ENCODE measurements at regions not wholly inside any gene's neighbourhood (a gene's known extent, or its start where the extent isn't known, plus 50 kb on each side); places are given as distances from the start of the nearest gene placed in this dataset.
"Not testable (repeated sequence)": the region's sequence is repeated elsewhere in the genome, so short reads cannot be mapped to it uniquely, and the experiment has no call there.

GRCh38 chr12:47408171-47408871 lies 297.5 kb downstream of the RPAP3 start:
- DNase-seq, result no peak

- no peak for DNase-seq
These were observed 298.2 kb downstream of the RPAP3 start for GRCh38 chr12:47407463-47408129.

- no peak for DNase-seq
These were observed 302.1 kb downstream of the RPAP3 start for GRCh38 chr12:47403681-47404080.

- not testable (repeated sequence) for DNase-seq
These were observed 304.6 kb downstream of the RPAP3 start for GRCh38 chr12:47401196-47401595.

GRCh38 chr12:47400266-47400665 lies 305.6 kb downstream of the RPAP3 start:
- peak; percentile 54 for DNase-seq

- peak; percentile 68 for DNase-seq
These were observed 308.1 kb downstream of the RPAP3 start for GRCh38 chr12:47397664-47398281.

- DNase-seq, result no peak
These were observed 308.7 kb downstream of the RPAP3 start for GRCh38 chr12:47396902-47397663.

GRCh38 chr12:47394070-47394469 lies 311.8 kb downstream of the RPAP3 start:
- peak; percentile 26 for DNase-seq

- DNase-seq, result no peak
These were observed 312.4 kb downstream of the RPAP3 start for GRCh38 chr12:47393403-47393790.

GRCh38 chr12:47391566-47391965 lies 311.8 kb upstream of the AMIGO2 start:
- no peak for DNase-seq

- no peak for DNase-seq
These were observed 309.0 kb upstream of the AMIGO2 start for GRCh38 chr12:47388712-47389111.

GRCh38 chr12:47387994-47388393 lies 308.2 kb upstream of the AMIGO2 start:
- DNase-seq, result peak; percentile 16

GRCh38 chr12:47385653-47386052 lies 305.9 kb upstream of the AMIGO2 start:
- no peak for DNase-seq

- DNase-seq, result peak; percentile 63
These were observed 304.2 kb upstream of the AMIGO2 start for GRCh38 chr12:47383942-47384341.

- DNase-seq, result no peak
These were observed 302.5 kb upstream of the AMIGO2 start for GRCh38 chr12:47382305-47382704.

GRCh38 chr12:47378907-47379306 lies 299.1 kb upstream of the AMIGO2 start:
- peak; percentile 9 for DNase-seq

GRCh38 chr12:47378222-47378582 lies 298.4 kb upstream of the AMIGO2 start:
- no peak for DNase-seq

GRCh38 chr12:47377414-47378221 lies 297.9 kb upstream of the AMIGO2 start:
- peak; percentile 97 for DNase-seq

GRCh38 chr12:47376927-47377326 lies 297.2 kb upstream of the AMIGO2 start:
- peak; percentile 9 for DNase-seq

- no peak for DNase-seq
These were observed 293.9 kb upstream of the AMIGO2 start for GRCh38 chr12:47373554-47374150.

GRCh38 chr12:47370421-47370820 lies 290.7 kb upstream of the AMIGO2 start:
- no peak for DNase-seq

- no peak for DNase-seq
These were observed 289.3 kb upstream of the AMIGO2 start for GRCh38 chr12:47369085-47369484.

Measured in fibroblast of skin of right biceps (primary cell).